Keratinocyte (primary cell): ENCODE measurements at regions not wholly inside any gene's neighbourhood (a gene's known extent, or its start where the extent isn't known, plus 50 kb on each side); places are given as distances from the start of the nearest gene placed in this dataset.

Source experiments
- DNase-seq: peaks from one replicate; pipeline ENCODE4 v3.0.0-alpha.2; 2011; ENCODE audit warnings: low read depth, missing footprints, low spot score
- FAIRE-seq: peaks from 2 replicates; lab custom pipeline; 2011; peaks lifted over from hg19 to GRCh38; lab: Jason Lieb, UNC
- H2AFZ ChIP-seq: 2 replicates; pipeline ENCODE4 v1.6.0; 2012; ENCODE audit warnings: low read length, control low read depth, inconsistent platforms; ENCODE audit not compliant: control insufficient read depth
- H3K27ac ChIP-seq: 2 replicates; pipeline ENCODE4 v1.5.1; 2011; ENCODE audit warnings: low read length; ENCODE audit not compliant: control insufficient read depth, insufficient read depth
- H3K27me3 ChIP-seq: 3 replicates; pipeline ENCODE4 v1.6.0; 2011; ENCODE audit warnings: low read length; ENCODE audit not compliant: control insufficient read depth, insufficient read depth; ENCODE audit errors: extremely low read depth
- H3K36me3 ChIP-seq, 2 experiments: 2 replicates in 1 of 2; 3 replicates in 1 of 2; pipeline ENCODE4 v1.5.1; 2011; ENCODE audit warnings: low read length in 2 of 2, mild to moderate bottlenecking in 1 of 2; ENCODE audit not compliant: control insufficient read depth in 2 of 2, insufficient read depth in 2 of 2; ENCODE audit errors: extremely low read depth in 1 of 2
- H3K4me1 ChIP-seq: 3 replicates; pipeline ENCODE4 v1.5.1; 2011; ENCODE audit warnings: low read length; ENCODE audit not compliant: control insufficient read depth, insufficient read depth; ENCODE audit errors: extremely low read depth
- H3K4me2 ChIP-seq: 3 replicates; pipeline ENCODE4 v1.6.0; 2011; ENCODE audit warnings: low read depth, low read length; ENCODE audit not compliant: control insufficient read depth, insufficient read depth; ENCODE audit errors: extremely low read depth
- H3K4me3 ChIP-seq, 3 experiments: fragments of 200-600 bp in 1 of 3; sonication (generic) in 1 of 3; 2 replicates in 2 of 3; 3 replicates in 1 of 3; pipeline ENCODE4 v1.5.1; 2011 to 2016; ENCODE audit warnings: low read length in 3 of 3, mild to moderate bottlenecking in 3 of 3, control low read depth in 2 of 3, inconsistent platforms in 1 of 3, low read depth in 1 of 3, mixed read lengths in 1 of 3, mixed run types in 1 of 3, moderate library complexity in 1 of 3; ENCODE audit not compliant: control insufficient read depth in 2 of 3, insufficient read depth in 2 of 3; ENCODE audit errors: extremely low read depth in 1 of 3
- H3K79me2 ChIP-seq: 2 replicates; pipeline ENCODE4 v1.6.0; 2012; ENCODE audit warnings: low read length; ENCODE audit not compliant: control insufficient read depth, insufficient read depth
- H3K9ac ChIP-seq: 3 replicates; pipeline ENCODE4 v1.6.0; 2011; ENCODE audit warnings: low read length; ENCODE audit not compliant: control insufficient read depth, insufficient read depth; ENCODE audit errors: extremely low read depth
- H3K9me1 ChIP-seq: 3 replicates; pipeline ENCODE4 v1.6.0; 2011; ENCODE audit warnings: low read length; ENCODE audit not compliant: control insufficient read depth, insufficient read depth; ENCODE audit errors: extremely low read depth
- H3K9me3 ChIP-seq: 2 replicates; pipeline ENCODE4 v1.5.1; 2012; ENCODE audit warnings: low read depth, low read length; ENCODE audit not compliant: control insufficient read depth
- H4K20me1 ChIP-seq: 3 replicates; pipeline ENCODE4 v1.6.0; 2011; ENCODE audit warnings: low read length; ENCODE audit not compliant: control insufficient read depth, insufficient read depth; ENCODE audit errors: extremely low read depth
- EZH2 ChIP-seq: IDR thresholded peaks from one replicate; pipeline ENCODE4 v1.6.1; 2012; ENCODE audit warnings: inconsistent platforms, mild to moderate bottlenecking, low read length, moderate library complexity
- dilution Hi-C: fragments of 300-500 bp; cut with MboI; formaldehyde crosslinking; loops from one replicate; pipeline ENCODE4 v1.7.0; 2020; ENCODE audit warnings: low sequenced_read_pairs; ENCODE audit not compliant: extremely low pct_ligation_motif_present
- TF ChIP-seq, protein P1 (sequence below), 3 experiments: IDR thresholded peaks in 1 of 3; conservative IDR thresholded peaks in 1 of 3; optimal IDR thresholded peaks in 1 of 3; 2 replicates in 2 of 3; 3 replicates in 1 of 3; pipeline versions ENCODE3 to v1.5.1; 2011; ENCODE audit warnings: low read length in 3 of 3, mild to moderate bottlenecking in 3 of 3, moderate library complexity in 2 of 3, control low read depth in 1 of 3, inconsistent platforms in 1 of 3; ENCODE audit not compliant: insufficient read depth in 2 of 3; ENCODE audit errors: extremely low read depth in 1 of 3

GRCh38 chr2:187617120-187617519 is 62.9 kb upstream of the TFPI start:
- no peak overlapping the region for H3K9ac ChIP-seq
- H3K27ac ChIP-seq, result no peak overlapping the region
- FAIRE-seq (no peak), DNase-seq (no peak)
- H3K4me3 ChIP-seq, result no peak overlapping the region
- no peaks in the 10 kb centered on the region for H4K20me1 ChIP-seq
- no peaks in the 10 kb centered on the region for H3K27me3 ChIP-seq
- no peaks in the 10 kb centered on the region for H3K9me1 ChIP-seq
- no peaks in the 10 kb centered on the region for H3K79me2 ChIP-seq
- H2AFZ ChIP-seq, result no peak overlapping the region
- no peaks in the 10 kb centered on the region for H3K4me1 ChIP-seq
- no peak for TF ChIP-seq EZH2
- TF ChIP-seq, protein P1, sequence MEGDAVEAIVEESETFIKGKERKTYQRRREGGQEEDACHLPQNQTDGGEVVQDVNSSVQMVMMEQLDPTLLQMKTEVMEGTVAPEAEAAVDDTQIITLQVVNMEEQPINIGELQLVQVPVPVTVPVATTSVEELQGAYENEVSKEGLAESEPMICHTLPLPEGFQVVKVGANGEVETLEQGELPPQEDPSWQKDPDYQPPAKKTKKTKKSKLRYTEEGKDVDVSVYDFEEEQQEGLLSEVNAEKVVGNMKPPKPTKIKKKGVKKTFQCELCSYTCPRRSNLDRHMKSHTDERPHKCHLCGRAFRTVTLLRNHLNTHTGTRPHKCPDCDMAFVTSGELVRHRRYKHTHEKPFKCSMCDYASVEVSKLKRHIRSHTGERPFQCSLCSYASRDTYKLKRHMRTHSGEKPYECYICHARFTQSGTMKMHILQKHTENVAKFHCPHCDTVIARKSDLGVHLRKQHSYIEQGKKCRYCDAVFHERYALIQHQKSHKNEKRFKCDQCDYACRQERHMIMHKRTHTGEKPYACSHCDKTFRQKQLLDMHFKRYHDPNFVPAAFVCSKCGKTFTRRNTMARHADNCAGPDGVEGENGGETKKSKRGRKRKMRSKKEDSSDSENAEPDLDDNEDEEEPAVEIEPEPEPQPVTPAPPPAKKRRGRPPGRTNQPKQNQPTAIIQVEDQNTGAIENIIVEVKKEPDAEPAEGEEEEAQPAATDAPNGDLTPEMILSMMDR (optimal IDR thresholded peaks at IDR 0.05 in 1 of 3, IDR thresholded peaks at IDR 0.05 in 1 of 3, conservative IDR thresholded peaks at IDR 0.05 in 1 of 3; ENCODE audit: extremely low read depth in 1 of 3, insufficient read depth in 2 of 3, low read length in 3 of 3), result no peak
- no peaks in the 10 kb centered on the region for H3K36me3 ChIP-seq
- H3K9me3 ChIP-seq, result no peaks in the 10 kb centered on the region
- dilution Hi-C loops, result no loop called here
- no peak overlapping the region for H3K4me2 ChIP-seq

DNA sequence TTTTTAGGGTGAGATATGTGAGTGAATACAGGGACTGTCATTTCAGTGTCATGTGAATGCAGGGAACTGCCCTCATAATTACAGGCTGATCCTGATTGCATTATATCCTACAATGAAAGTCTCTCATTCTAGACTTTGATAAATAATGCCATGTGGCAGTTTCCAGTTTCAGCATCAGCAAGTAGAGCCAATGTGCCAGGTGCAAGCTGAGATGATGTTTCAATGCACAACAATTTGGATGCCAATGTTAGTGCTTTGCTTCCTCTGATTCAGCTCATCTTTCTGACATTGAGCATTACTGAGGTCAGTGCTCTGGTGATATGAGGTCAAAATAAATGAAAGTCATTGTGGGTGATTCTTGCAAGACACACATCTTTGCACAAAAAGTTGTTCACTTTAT is 63.7 kb upstream of the TFPI start:
- Histone ChIP-seq H3K27ac (no peak overlapping the region), H2AFZ (no peak overlapping the region), H3K27me3 (no peaks in the 10 kb centered on the region), H3K9me3 (no peaks in the 10 kb centered on the region), H4K20me1 (no peaks in the 10 kb centered on the region), H3K9ac (no peak overlapping the region), H3K9me1 (no peaks in the 10 kb centered on the region), H3K4me2 (no peak overlapping the region), H3K79me2 (no peaks in the 10 kb centered on the region), H3K36me3 (no peaks in the 10 kb centered on the region), H3K4me1 (no peaks in the 10 kb centered on the region), H3K4me3 (no peak overlapping the region)
- TF ChIP-seq, protein P1 (optimal IDR thresholded peaks at IDR 0.05 in 1 of 3, IDR thresholded peaks at IDR 0.05 in 1 of 3, conservative IDR thresholded peaks at IDR 0.05 in 1 of 3; ENCODE audit: extremely low read depth in 1 of 3, insufficient read depth in 2 of 3, low read length in 3 of 3), result no peak
- TF ChIP-seq EZH2, result no peak
- FAIRE-seq, result no peak
- DNase-seq, result no peak
- dilution Hi-C loops, result no loop called here
